SJCRH30 (cell line): ENCODE measurements at regions not wholly inside any gene's neighbourhood (a gene's known extent, or its start where the extent isn't known, plus 50 kb on each side); places are given as distances from the start of the nearest gene placed in this dataset.
A peak's percentile ranks its signal among the peaks of the same experiment; 100 is the strongest.

Experiments used
- DNase-seq, 2 experiments: peaks; one replicate each; pipeline ENCODE4 v3.0.0-alpha.2; 2015 to 2020
- H3K27ac ChIP-seq: fragments of 250-450 bp; sonication (Bioruptor Pico); 2 replicates; pipeline ENCODE4 v1.5.1; 2020; ENCODE audit warnings: mild to moderate bottlenecking, moderate library complexity
- H3K27me3 ChIP-seq: fragments of 250-450 bp; sonication (Bioruptor Pico); 2 replicates; pipeline ENCODE4 v1.5.1; 2020; ENCODE audit warnings: mild to moderate bottlenecking, moderate library complexity
- H3K36me3 ChIP-seq: fragments of 250-450 bp; sonication (Bioruptor Pico); 2 replicates; pipeline ENCODE4 v1.5.1; 2020; ENCODE audit warnings: mild to moderate bottlenecking, moderate library complexity
- H3K4me1 ChIP-seq: fragments of 250-450 bp; sonication (Bioruptor Pico); 2 replicates; pipeline ENCODE4 v1.5.1; 2020; ENCODE audit warnings: mild to moderate bottlenecking, moderate library complexity
- H3K4me3 ChIP-seq: fragments of 250-450 bp; sonication (Bioruptor Pico); 2 replicates; pipeline ENCODE4 v1.5.1; 2020; ENCODE audit warnings: mild to moderate bottlenecking, moderate library complexity
- H3K9me3 ChIP-seq: fragments of 250-450 bp; sonication (Bioruptor Pico); replicated peaks from 2 replicates; pipeline ENCODE4 v1.5.1; 2020; ENCODE audit warnings: mild to moderate bottlenecking, moderate library complexity

- DNase-seq, result no peak
- peaks cover 21% of the 10 kb centered on the region for H3K4me1 ChIP-seq
- H3K9me3 ChIP-seq, result no peaks in the 10 kb centered on the region
- no peak overlapping the region for H3K27ac ChIP-seq
- H3K36me3 ChIP-seq, result no peaks in the 10 kb centered on the region
- no peaks in the 10 kb centered on the region for H3K27me3 ChIP-seq
- no peak overlapping the region for H3K4me3 ChIP-seq
Measured at GRCh38 chr5:8062521-8062920, 193.6 kb downstream of the MTRR start.

- DNase-seq, result no peak
- Histone ChIP-seq H3K36me3 (no peaks in the 10 kb centered on the region), H3K27me3 (no peaks in the 10 kb centered on the region), H3K9me3 (no peaks in the 10 kb centered on the region), H3K4me1 (no peaks in the 10 kb centered on the region), H3K4me3 (no peak overlapping the region), H3K27ac (no peak overlapping the region)
Measured at GRCh38 chr5:8068078-8068477, 199.1 kb downstream of the MTRR start.

- Histone ChIP-seq H3K9me3 (no peaks in the 10 kb centered on the region), H3K4me1 (no peaks in the 10 kb centered on the region), H3K4me3 (no peak overlapping the region), H3K27ac (no peak overlapping the region), H3K27me3 (no peaks in the 10 kb centered on the region), H3K36me3 (no peaks in the 10 kb centered on the region)
- no peak for DNase-seq
Measured at GRCh38 chr5:8070138-8070537, 201.2 kb downstream of the MTRR start.

GRCh38 chr5:8079056-8079455 lies 210.1 kb downstream of the MTRR start:
- Histone ChIP-seq H3K4me1 (no peaks in the 10 kb centered on the region), H3K36me3 (no peaks in the 10 kb centered on the region), H3K27me3 (no peaks in the 10 kb centered on the region), H3K27ac (no peak overlapping the region), H3K4me3 (no peak overlapping the region), H3K9me3 (no peaks in the 10 kb centered on the region)
- DNase-seq, result no peak

- Histone ChIP-seq H3K36me3 (no peaks in the 10 kb centered on the region), H3K4me3 (no peak overlapping the region), H3K27me3 (no peaks in the 10 kb centered on the region), H3K9me3 (no peaks in the 10 kb centered on the region), H3K27ac (no peak overlapping the region), H3K4me1 (no peaks in the 10 kb centered on the region)
- DNase-seq, result no peak
Measured at GRCh38 chr5:8081179-8081578, 212.2 kb downstream of the MTRR start.

- DNase-seq, result no peak
- Histone ChIP-seq H3K9me3 (no peaks in the 10 kb centered on the region), H3K27me3 (no peaks in the 10 kb centered on the region), H3K27ac (no peak overlapping the region), H3K36me3 (no peaks in the 10 kb centered on the region), H3K4me3 (no peak overlapping the region), H3K4me1 (no peaks in the 10 kb centered on the region)
Measured at GRCh38 chr5:8093669-8094068, 224.7 kb downstream of the MTRR start.

GRCh38 chr5:8094304-8094703 lies 225.4 kb downstream of the MTRR start:
- no peak for DNase-seq
- Histone ChIP-seq H3K27me3 (no peaks in the 10 kb centered on the region), H3K27ac (no peak overlapping the region), H3K36me3 (no peaks in the 10 kb centered on the region), H3K4me1 (no peaks in the 10 kb centered on the region), H3K4me3 (no peak overlapping the region), H3K9me3 (no peaks in the 10 kb centered on the region)

GRCh38 chr5:8097146-8097545 lies 228.2 kb downstream of the MTRR start:
- Histone ChIP-seq H3K36me3 (no peaks in the 10 kb centered on the region), H3K9me3 (no peaks in the 10 kb centered on the region), H3K4me1 (no peaks in the 10 kb centered on the region), H3K4me3 (no peak overlapping the region), H3K27me3 (no peaks in the 10 kb centered on the region), H3K27ac (no peak overlapping the region)
- no peak for DNase-seq

GRCh38 chr5:8098081-8098480 lies 229.1 kb downstream of the MTRR start:
- Histone ChIP-seq H3K9me3 (no peaks in the 10 kb centered on the region), H3K36me3 (no peaks in the 10 kb centered on the region), H3K27ac (no peak overlapping the region), H3K4me3 (no peak overlapping the region), H3K27me3 (no peaks in the 10 kb centered on the region), H3K4me1 (no peaks in the 10 kb centered on the region)
- DNase-seq, result no peak

- no peak for DNase-seq
- H3K4me1 ChIP-seq, result no peaks in the 10 kb centered on the region
- no peaks in the 10 kb centered on the region for H3K27me3 ChIP-seq
- no peak overlapping the region for H3K4me3 ChIP-seq
- H3K27ac ChIP-seq, result no peak overlapping the region
- H3K36me3 ChIP-seq, result no peaks in the 10 kb centered on the region
- H3K9me3 ChIP-seq, result no peaks in the 10 kb centered on the region
Measured at GRCh38 chr5:8102714-8103113, 233.8 kb downstream of the MTRR start.

GRCh38 chr5:8114597-8115266 lies 245.8 kb downstream of the MTRR start:
- Histone ChIP-seq H3K4me1 (no peaks in the 10 kb centered on the region), H3K9me3 (no peaks in the 10 kb centered on the region), H3K4me3 (no peak overlapping the region), H3K27me3 (no peaks in the 10 kb centered on the region), H3K27ac (no peak overlapping the region), H3K36me3 (no peaks in the 10 kb centered on the region)
- peak in 1 of 2 experiments; percentile 0 for DNase-seq

GRCh38 chr5:8123559-8123958 lies 254.6 kb downstream of the MTRR start:
- no peaks in the 10 kb centered on the region for H3K36me3 ChIP-seq
- no peaks in the 10 kb centered on the region for H3K27me3 ChIP-seq
- no peak for DNase-seq
- H3K4me3 ChIP-seq, result no peak overlapping the region
- no peak overlapping the region for H3K27ac ChIP-seq
- H3K4me1 ChIP-seq, result no peaks in the 10 kb centered on the region
- H3K9me3 ChIP-seq, result no peaks in the 10 kb centered on the region

- no peak for DNase-seq
- Histone ChIP-seq H3K9me3 (no peaks in the 10 kb centered on the region), H3K27ac (no peak overlapping the region), H3K27me3 (no peaks in the 10 kb centered on the region), H3K4me1 (no peaks in the 10 kb centered on the region), H3K36me3 (no peaks in the 10 kb centered on the region), H3K4me3 (no peak overlapping the region)
Measured at GRCh38 chr5:8134609-8135008, 265.7 kb downstream of the MTRR start.

GRCh38 chr5:8135742-8136141 lies 266.8 kb downstream of the MTRR start:
- Histone ChIP-seq H3K9me3 (no peaks in the 10 kb centered on the region), H3K27ac (no peak overlapping the region), H3K4me3 (no peak overlapping the region), H3K4me1 (no peaks in the 10 kb centered on the region), H3K27me3 (no peaks in the 10 kb centered on the region), H3K36me3 (no peaks in the 10 kb centered on the region)
- DNase-seq, result no peak

- Histone ChIP-seq H3K27me3 (no peaks in the 10 kb centered on the region), H3K4me3 (no peak overlapping the region), H3K4me1 (no peaks in the 10 kb centered on the region), H3K27ac (no peak overlapping the region), H3K9me3 (no peaks in the 10 kb centered on the region), H3K36me3 (no peaks in the 10 kb centered on the region)
- no peak for DNase-seq
Measured at GRCh38 chr5:8136271-8136670, 267.3 kb downstream of the MTRR start.

GRCh38 chr5:8137941-8138550 lies 269.1 kb downstream of the MTRR start:
- Histone ChIP-seq H3K9me3 (no peaks in the 10 kb centered on the region), H3K4me3 (no peak overlapping the region), H3K4me1 (no peaks in the 10 kb centered on the region), H3K27ac (no peak overlapping the region), H3K27me3 (no peaks in the 10 kb centered on the region), H3K36me3 (no peaks in the 10 kb centered on the region)
- DNase-seq, result no peak
